H1 (cell line): ENCODE measurements at regions not wholly inside any gene's neighbourhood (a gene's known extent, or its start where the extent isn't known, plus 50 kb on each side); places are given as distances from the start of the nearest gene placed in this dataset.

Experiments used
- POLR2A ChIP-seq, 2 experiments: IDR thresholded peaks; 1 replicate in 1 of 2; 2 replicates in 1 of 2; pipeline ENCODE4 v1.6.1; 2011; ENCODE audit warnings: low read depth in 2 of 2, low read length in 2 of 2, mild to moderate bottlenecking in 2 of 2; ENCODE audit errors: control extremely low read depth in 1 of 2
- RFX5 ChIP-seq: IDR thresholded peaks from 2 replicates; pipeline ENCODE4 v1.6.1; 2011; ENCODE audit warnings: low read depth, low read length, improper control_type of control experiment, borderline replicate concordance
- SIN3A ChIP-seq, 2 experiments: IDR thresholded peaks in 1 of 2; conservative IDR thresholded peaks in 1 of 2; 2 replicates each; pipeline ENCODE4 v1.6.1; 2011 to 2012; ENCODE audit warnings: low read length in 2 of 2, improper control_type of control experiment in 1 of 2, low read depth in 1 of 2, mild to moderate bottlenecking in 1 of 2
- SP1 ChIP-seq: IDR thresholded peaks from 2 replicates; pipeline ENCODE4 v1.6.1; 2011; ENCODE audit warnings: low read depth, low read length
- TAF1 ChIP-seq: IDR thresholded peaks from 2 replicates; pipeline ENCODE4 v1.6.1; 2011; ENCODE audit warnings: mild to moderate bottlenecking, low read depth, low read length

GRCh38 chr13:62482351-62482750 is 1066.7 kb upstream of the PCDH20 start:
- TF ChIP-seq POLR2A (IDR thresholded peaks at IDR 0.05; ENCODE audit: control extremely low read depth in 1 of 2, low read depth in 2 of 2, low read length in 2 of 2) = no peak
- no peak for TF ChIP-seq SIN3A (conservative IDR thresholded peaks at IDR 0.05 in 1 of 2, IDR thresholded peaks at IDR 0.05 in 1 of 2; ENCODE audit: low read depth in 1 of 2, low read length in 2 of 2)
- TF ChIP-seq SP1 = no peak
- no peak for TF ChIP-seq RFX5
- TF ChIP-seq TAF1 = no peak
